ENCODE measurements at regions not wholly inside any gene's neighbourhood (a gene's known extent, or its start where the extent isn't known, plus 50 kb on each side); places are given as distances from the start of the nearest gene placed in this dataset.

GRCh38 chr1:29892247-29892646 lies 655.9 kb downstream of the PTPRU start:
- in situ Hi-C loops (cut with HindIII; ENCODE audit: low sequenced_read_pairs) = no loop called here

DNA sequence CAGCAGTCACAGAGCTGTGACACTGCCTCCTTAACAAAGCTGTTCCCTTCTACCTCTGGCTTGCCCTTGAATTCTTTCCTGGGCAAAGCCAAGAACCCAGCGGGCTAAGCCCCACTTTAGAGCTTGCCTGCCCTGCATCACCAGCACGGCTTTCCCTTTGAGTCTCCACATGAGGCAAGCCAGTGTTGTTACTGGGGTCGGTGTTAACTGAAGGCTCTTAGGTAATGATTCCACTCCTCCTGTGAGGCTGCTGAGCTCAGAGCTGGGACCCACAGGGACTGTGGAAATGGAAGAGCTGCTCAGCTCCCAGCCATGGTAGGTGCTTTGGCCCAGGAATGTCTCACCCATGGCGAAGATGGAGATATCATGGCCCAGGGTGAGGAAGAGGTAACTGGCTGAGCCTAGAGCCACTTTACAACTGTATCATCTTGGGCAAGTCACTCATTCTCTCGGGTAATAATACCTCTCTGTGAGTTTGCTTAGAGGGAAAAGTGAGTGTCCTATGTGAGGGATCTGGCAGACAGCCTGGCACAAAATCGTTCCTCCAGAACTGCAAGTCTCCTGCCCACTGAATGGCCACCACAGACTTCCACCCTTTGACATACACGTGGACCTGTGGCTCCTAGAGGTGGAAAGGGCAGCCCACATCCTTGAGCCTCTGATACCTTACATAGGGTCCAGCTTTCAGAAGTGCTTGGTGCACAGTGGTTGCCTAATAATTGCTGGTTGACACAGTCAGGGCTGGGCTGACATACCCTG lies 654.1 kb downstream of the PTPRU start:
- in situ Hi-C loops (cut with HindIII; ENCODE audit: low sequenced_read_pairs) = no loop called here

DNA sequence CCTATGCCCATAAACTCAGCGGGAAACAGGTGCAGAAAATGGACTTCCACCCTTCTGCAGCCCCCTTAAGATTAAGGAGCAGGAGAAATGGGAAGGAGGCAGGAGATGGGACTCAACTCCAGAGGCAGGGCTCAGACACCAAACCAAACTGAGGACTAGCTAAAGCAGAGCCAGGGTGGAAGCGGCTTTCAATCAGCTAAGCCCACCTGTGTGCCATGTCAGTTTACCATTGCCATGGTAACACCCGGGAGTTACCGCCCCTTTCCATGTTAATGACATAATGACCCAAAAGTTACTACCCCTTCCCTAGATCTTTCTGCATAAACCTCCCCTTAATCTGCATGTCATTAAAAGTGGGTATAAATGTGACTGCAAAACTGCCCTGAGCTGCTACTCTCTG lies 653.5 kb downstream of the PTPRU start:
- in situ Hi-C loops (cut with HindIII; ENCODE audit: low sequenced_read_pairs) = loop anchor here (10.0 kb wide), 1 partner anchor 395 kb away; no protein-coding TSS in a partner anchor

- in situ Hi-C loops (cut with HindIII; ENCODE audit: low sequenced_read_pairs) = loop anchor here (5.0 to 10.0 kb wide), 2 partner anchors 92 to 400 kb away; no protein-coding TSS in a partner anchor
Measured at GRCh38 chr1:29884740-29885139, 648.4 kb downstream of the PTPRU start.

GRCh38 chr1:29883986-29884385 lies 647.7 kb downstream of the PTPRU start:
- in situ Hi-C loops (cut with HindIII; ENCODE audit: low sequenced_read_pairs) = loop anchor here (5.0 to 10.0 kb wide), 2 partner anchors 92 to 401 kb away; no protein-coding TSS in a partner anchor

DNA sequence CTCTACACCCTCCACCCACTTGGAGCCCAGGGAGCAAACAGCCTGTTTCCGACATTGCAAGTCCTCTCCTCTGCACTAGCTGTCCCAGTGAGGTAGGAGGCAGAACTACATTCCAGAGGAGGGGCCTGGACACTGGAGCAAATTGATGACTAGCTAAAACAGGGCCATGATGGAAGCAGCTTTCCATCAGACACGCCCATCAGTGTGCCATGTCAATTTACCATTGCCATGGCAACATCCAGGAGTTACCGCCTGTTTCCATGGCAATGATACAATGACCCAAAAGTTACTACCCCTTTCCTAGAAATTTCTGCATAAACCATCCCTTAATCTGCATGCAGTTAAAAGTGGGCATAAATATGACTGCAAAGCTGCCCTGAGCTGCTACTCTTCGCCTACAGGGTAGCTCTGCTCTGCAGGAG lies 647.1 kb downstream of the PTPRU start:
- in situ Hi-C loops (cut with HindIII; ENCODE audit: low sequenced_read_pairs) = loop anchor here (5.0 to 10.0 kb wide), 2 partner anchors 91 to 401 kb away; no protein-coding TSS in a partner anchor

DNA sequence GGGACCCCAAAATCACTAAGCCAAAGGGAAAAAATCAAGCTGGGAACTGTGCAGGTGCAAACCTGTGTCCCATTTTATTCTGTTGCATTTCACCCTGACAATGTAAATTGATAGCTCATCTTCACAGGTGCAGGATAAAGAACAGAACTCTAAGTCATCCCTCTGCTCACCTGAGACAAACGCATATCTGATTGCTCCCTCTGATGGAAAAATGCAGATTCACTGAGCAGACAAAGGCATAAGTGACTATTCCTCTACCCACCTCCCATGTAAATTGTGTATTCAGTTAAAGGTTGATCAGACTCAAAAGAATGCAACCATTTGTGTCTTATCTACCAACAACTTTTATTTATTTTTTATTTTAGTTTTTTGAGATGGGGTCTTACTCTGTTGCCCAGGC lies 644.2 kb downstream of the PTPRU start:
- in situ Hi-C loops (cut with HindIII; ENCODE audit: low sequenced_read_pairs) = loop anchor here (5.0 to 10.0 kb wide), 2 partner anchors 88 to 404 kb away; no protein-coding TSS in a partner anchor

- in situ Hi-C loops (cut with HindIII; ENCODE audit: low sequenced_read_pairs) = no loop called here
Measured at GRCh38 chr1:29879217-29879616, 642.9 kb downstream of the PTPRU start.

DNA sequence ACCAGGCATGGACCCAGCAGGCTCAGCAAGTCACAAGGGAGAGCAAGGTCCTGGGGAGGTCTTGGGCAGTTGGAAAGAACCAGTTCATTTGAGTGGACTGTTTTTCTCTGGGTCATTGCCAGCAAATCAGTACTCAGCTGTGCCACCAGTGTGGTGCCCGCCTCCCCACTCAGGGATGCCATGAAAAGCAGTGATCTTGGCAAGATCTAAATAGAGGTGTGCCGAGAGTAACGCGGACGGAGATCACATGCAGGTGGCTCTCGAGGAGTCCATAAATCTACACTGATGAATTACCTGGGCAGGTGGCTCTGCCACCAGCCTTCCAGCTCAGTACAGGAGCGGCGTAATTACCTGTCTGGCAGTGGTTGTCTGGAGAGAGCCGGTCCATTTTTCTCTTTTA lies 642.2 kb downstream of the PTPRU start:
- in situ Hi-C loops (cut with HindIII; ENCODE audit: low sequenced_read_pairs) = no loop called here

DNA sequence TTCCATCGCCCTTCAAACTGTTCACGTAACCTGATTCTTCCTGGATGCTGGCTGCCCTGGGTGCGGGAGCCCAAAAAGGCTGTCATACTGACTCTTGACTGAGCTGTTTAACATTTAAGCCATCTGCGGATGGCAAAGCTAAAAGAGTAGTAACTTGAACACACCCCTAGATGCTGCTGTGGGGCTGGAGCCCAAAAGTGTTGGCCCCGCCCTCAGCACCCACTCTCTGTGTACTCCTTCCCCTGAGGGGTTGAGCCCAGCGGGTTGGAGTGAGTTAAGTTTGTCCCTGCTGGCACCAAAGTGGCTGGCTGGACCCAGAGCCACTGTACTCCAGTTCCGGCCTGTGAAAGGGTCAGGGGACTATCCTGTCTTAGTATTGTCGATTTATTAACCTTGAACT lies 640.6 kb downstream of the PTPRU start:
- in situ Hi-C loops (cut with HindIII; ENCODE audit: low sequenced_read_pairs) = no loop called here

GRCh38 chr1:29876441-29876840 lies 640.1 kb downstream of the PTPRU start:
- in situ Hi-C loops (cut with HindIII; ENCODE audit: low sequenced_read_pairs) = no loop called here

DNA sequence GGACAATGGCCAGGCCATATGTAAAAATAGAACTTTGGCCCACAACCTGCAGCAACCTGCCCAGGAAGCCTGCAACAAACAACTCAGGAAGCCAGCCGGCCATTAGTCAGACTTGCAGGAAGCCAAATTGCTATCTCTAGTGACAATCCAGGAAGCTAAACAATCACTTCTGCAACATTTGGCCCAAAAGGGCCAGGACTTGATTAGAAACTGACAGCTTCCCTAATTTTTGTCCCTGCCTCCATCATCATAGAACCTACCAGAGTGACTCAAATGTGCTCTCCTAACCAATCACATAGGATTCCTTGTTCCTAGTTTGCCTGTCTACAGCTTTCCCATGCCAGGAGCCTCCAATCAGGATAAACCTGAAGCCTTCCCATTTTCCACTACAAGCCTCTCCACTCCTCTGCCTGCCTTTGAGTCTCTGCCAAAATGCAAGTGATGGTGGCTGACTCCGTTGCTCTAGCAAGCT lies 639.3 kb downstream of the PTPRU start:
- in situ Hi-C loops (cut with HindIII; ENCODE audit: low sequenced_read_pairs) = no loop called here

DNA sequence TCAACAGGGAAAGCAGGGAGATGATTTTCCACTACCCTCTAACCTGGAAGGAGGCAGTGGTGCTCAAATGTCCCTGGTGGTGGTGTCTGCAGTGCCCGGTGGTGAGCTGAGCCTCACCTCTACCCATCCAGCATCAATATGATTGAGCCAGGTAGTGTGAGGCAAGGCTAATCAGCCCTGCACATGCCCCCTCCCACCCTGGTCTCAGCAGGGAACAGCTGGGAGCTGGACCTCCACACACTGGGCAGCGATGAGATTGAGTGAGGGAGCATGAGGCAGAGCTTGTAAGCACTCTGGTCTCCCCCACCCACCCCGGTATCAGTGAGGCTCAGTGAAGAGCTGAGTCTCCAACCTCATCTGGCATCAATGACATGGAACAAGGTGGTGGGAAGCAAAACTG lies 634.3 kb downstream of the PTPRU start:
- in situ Hi-C loops (cut with HindIII; ENCODE audit: low sequenced_read_pairs) = no loop called here

- in situ Hi-C loops (cut with HindIII; ENCODE audit: low sequenced_read_pairs) = no loop called here
Measured at GRCh38 chr1:29869802-29870201, 633.5 kb downstream of the PTPRU start.

GRCh38 chr1:29868944-29869343 lies 632.6 kb downstream of the PTPRU start:
- in situ Hi-C loops (cut with HindIII; ENCODE audit: low sequenced_read_pairs) = no loop called here

- in situ Hi-C loops (cut with HindIII; ENCODE audit: low sequenced_read_pairs) = no loop called here
Measured at GRCh38 chr1:29868096-29868495, 631.8 kb downstream of the PTPRU start.

GRCh38 chr1:29865051-29865450 lies 628.7 kb downstream of the PTPRU start:
- in situ Hi-C loops (cut with HindIII; ENCODE audit: low sequenced_read_pairs) = no loop called here

DNA sequence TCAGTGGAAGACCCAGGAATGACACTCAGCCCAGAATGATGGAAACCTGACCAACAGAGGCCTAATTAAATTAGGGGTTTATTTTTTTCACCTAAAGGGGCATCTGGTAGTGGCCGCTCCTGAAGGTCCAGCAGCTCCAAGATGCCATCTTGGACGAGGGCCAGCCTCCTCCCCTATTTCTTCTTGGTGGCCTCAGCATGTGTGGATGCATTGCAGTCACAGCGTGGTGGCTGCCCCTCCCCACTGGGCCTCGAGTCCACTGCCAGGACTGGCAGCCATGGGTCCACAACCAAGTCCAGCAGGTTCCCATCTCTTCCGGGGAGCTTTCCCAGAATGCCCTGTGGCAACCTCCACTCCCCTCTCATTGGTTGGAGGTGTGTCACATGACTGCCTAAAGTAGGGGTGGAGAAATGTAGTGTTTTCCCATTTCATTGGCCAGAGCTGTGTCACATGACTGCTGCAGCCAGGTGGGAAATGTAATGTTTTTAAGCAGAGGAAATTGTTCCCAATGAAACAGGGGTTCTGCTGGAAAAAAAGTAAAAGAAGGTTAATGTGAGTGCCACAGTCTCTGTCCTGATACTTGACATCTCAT lies 628.2 kb downstream of the PTPRU start:
- in situ Hi-C loops (cut with HindIII; ENCODE audit: low sequenced_read_pairs) = no loop called here

GRCh38 chr1:29861922-29862321 lies 625.6 kb downstream of the PTPRU start:
- in situ Hi-C loops (cut with HindIII; ENCODE audit: low sequenced_read_pairs) = no loop called here

DNA sequence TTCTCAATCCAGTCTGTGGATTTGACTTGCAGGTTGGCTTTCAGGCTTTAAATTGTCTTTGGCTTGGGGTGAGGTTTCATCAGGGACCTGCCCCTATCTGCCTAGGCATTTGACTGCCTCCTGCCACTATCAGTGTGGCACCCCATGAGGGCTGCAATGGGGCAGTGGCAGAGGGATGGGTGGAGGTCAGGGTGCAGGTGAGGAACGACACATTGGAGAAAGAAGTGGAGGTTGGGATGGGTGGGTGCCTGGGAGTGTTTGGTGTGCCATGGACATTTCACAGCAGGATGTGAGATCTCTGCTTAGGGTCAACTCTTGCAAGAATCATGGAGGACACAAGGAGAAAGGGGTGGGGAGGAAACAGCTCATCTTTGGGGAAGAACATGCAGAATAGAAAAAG lies 625.1 kb downstream of the PTPRU start:
- in situ Hi-C loops (cut with HindIII; ENCODE audit: low sequenced_read_pairs) = no loop called here

DNA sequence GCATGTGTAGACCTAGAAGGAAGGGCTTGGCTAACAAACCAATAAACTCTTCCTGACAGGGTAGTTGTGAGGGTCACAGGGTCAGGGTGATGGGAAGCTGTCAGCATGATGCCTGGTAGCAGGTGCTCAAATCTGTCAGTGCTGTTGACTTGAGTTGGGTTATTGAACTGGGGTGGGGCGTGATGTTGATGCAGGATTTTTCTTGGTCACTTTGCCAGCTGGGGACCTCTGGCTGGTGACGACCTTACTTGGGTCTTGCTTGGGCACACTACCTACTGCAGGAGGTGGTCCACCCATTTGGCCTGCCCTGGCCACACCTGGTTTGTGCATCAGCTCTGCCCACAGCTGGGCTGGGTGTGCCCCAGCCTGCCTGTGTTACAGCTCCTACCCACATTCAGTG lies 624.4 kb downstream of the PTPRU start:
- in situ Hi-C loops (cut with HindIII; ENCODE audit: low sequenced_read_pairs) = no loop called here

DNA sequence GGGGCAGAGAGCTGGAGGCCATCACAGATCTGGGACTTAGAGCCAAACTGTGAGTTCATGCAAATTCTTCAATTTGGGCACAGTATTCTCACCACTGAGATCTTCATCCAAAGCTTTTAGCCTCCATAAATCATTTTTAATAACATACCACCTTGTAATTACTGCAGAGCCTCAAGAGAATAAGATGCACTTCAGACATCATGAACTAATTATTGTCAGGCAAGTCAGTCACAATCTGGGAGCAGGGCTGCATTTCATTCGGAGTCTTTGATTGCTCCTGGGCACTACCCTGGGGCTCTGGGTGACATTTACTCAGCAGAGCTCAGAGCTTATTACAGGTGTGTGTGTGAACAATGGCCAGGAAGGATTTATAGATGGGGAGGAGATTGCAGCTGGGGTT lies 623.7 kb downstream of the PTPRU start:
- in situ Hi-C loops (cut with HindIII; ENCODE audit: low sequenced_read_pairs) = no loop called here
